ENCODE measurements at regions not wholly inside any gene's neighbourhood (a gene's known extent, or its start where the extent isn't known, plus 50 kb on each side); places are given as distances from the start of the nearest gene placed in this dataset.

DNA sequence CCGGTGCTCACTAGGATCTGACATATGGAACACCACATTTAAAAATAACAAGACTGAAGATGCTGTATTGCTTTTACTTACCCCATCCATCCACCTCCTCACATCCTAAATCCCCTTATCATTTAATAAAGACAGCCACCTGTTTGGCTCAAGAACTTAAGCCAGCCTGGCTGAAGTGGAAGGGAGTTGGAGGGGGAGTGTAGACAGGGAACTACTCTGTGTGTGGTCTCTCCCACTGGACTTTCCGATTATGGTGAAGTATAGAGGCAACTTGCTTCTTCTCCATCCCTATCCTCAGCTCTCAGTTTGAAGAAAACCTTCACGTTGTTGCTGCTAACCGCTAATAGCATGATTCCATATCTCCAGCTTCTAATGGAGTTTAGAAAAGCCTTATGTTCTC, 313.4 kb downstream of the CDH11 start:
- TF ChIP-seq, protein P1, sequence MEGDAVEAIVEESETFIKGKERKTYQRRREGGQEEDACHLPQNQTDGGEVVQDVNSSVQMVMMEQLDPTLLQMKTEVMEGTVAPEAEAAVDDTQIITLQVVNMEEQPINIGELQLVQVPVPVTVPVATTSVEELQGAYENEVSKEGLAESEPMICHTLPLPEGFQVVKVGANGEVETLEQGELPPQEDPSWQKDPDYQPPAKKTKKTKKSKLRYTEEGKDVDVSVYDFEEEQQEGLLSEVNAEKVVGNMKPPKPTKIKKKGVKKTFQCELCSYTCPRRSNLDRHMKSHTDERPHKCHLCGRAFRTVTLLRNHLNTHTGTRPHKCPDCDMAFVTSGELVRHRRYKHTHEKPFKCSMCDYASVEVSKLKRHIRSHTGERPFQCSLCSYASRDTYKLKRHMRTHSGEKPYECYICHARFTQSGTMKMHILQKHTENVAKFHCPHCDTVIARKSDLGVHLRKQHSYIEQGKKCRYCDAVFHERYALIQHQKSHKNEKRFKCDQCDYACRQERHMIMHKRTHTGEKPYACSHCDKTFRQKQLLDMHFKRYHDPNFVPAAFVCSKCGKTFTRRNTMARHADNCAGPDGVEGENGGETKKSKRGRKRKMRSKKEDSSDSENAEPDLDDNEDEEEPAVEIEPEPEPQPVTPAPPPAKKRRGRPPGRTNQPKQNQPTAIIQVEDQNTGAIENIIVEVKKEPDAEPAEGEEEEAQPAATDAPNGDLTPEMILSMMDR (IDR thresholded peaks at IDR 0.05), result no peak
- TF ChIP-seq EP300 (IDR thresholded peaks at IDR 0.05; ENCODE audit: low read depth) (no peak), POLR2AphosphoS5 (IDR thresholded peaks at IDR 0.05) (no peak), POLR2A (IDR thresholded peaks at IDR 0.05) (no peak)
- no peaks in the 10 kb centered on the region for H3K9me3 ChIP-seq
- DNase-seq, result no peak
- no peak overlapping the region for H3K27ac ChIP-seq
- no peak overlapping the region for H3K4me3 ChIP-seq
- H3K4me1 ChIP-seq, result no peaks in the 10 kb centered on the region
- intact Hi-C loops (cut with DNase I; ENCODE audit: low total_unique reads), result no loop called here
- no peaks in the 10 kb centered on the region for H3K36me3 ChIP-seq
- WGBS, 2 donors (ENCODE audit: low coverage in 1 of 2), result 49 to 79% methylated on average over 3 to 4 of the region's 4 CpGs
- in situ Hi-C loops (cut with MboI; ENCODE audit: low pct_ligation_motif_present in 1 of 4, low pct_unique_long_range_greater_than_20kb in 1 of 4, low sequenced_read_pairs in 3 of 4), result no loop called here
- H3K27me3 ChIP-seq, result no peaks in the 10 kb centered on the region

- TF ChIP-seq, protein P1 (IDR thresholded peaks at IDR 0.05), result no peak
- TF ChIP-seq EP300 (IDR thresholded peaks at IDR 0.05; ENCODE audit: low read depth), result no peak
- no peak for TF ChIP-seq POLR2AphosphoS5 (IDR thresholded peaks at IDR 0.05)
- TF ChIP-seq POLR2A (IDR thresholded peaks at IDR 0.05), result no peak
- H3K27ac ChIP-seq, result no peak overlapping the region
- no peaks in the 10 kb centered on the region for H3K9me3 ChIP-seq
- in situ Hi-C loops (cut with MboI; ENCODE audit: low pct_ligation_motif_present in 1 of 4, low pct_unique_long_range_greater_than_20kb in 1 of 4, low sequenced_read_pairs in 3 of 4) (loop anchor here in 1 of 4 donors (25.0 kb wide), 1 partner anchor 96 kb away; no protein-coding TSS in a partner anchor), intact Hi-C loops (cut with DNase I; ENCODE audit: low total_unique reads) (no loop called here)
- no peaks in the 10 kb centered on the region for H3K4me1 ChIP-seq
- no peak overlapping the region for H3K4me3 ChIP-seq
- WGBS, 2 donors (ENCODE audit: low coverage in 1 of 2), result 83 to 85% methylated on average over 2 of the region's 2 CpGs
- DNase-seq, result no peak
- no peaks in the 10 kb centered on the region for H3K36me3 ChIP-seq
- no peaks in the 10 kb centered on the region for H3K27me3 ChIP-seq
These were observed 330.1 kb downstream of the CDH11 start for GRCh38 chr16:64791756-64792155.

GRCh38 chr16:64784635-64785034, 337.2 kb downstream of the CDH11 start:
- Histone ChIP-seq H3K27me3 (no peaks in the 10 kb centered on the region), H3K27ac (no peak overlapping the region), H3K4me3 (no peak overlapping the region), H3K4me1 (no peaks in the 10 kb centered on the region), H3K9me3 (no peaks in the 10 kb centered on the region), H3K36me3 (no peaks in the 10 kb centered on the region)
- WGBS, 2 donors (ENCODE audit: low coverage in 1 of 2), result 96 to 100% methylated on average over 2 of the region's 2 CpGs
- no peak for DNase-seq
- intact Hi-C loops (cut with DNase I; ENCODE audit: low total_unique reads) (no loop called here), in situ Hi-C loops (cut with MboI; ENCODE audit: low pct_ligation_motif_present in 1 of 4, low pct_unique_long_range_greater_than_20kb in 1 of 4, low sequenced_read_pairs in 3 of 4) (loop anchor here in 1 of 4 donors (25.0 kb wide), 1 partner anchor 103 kb away; no protein-coding TSS in a partner anchor)
- TF ChIP-seq, protein P1 (IDR thresholded peaks at IDR 0.05), result no peak
- TF ChIP-seq POLR2A (IDR thresholded peaks at IDR 0.05), result no peak
- no peak for TF ChIP-seq EP300 (IDR thresholded peaks at IDR 0.05; ENCODE audit: low read depth)
- TF ChIP-seq POLR2AphosphoS5 (IDR thresholded peaks at IDR 0.05), result no peak

DNA sequence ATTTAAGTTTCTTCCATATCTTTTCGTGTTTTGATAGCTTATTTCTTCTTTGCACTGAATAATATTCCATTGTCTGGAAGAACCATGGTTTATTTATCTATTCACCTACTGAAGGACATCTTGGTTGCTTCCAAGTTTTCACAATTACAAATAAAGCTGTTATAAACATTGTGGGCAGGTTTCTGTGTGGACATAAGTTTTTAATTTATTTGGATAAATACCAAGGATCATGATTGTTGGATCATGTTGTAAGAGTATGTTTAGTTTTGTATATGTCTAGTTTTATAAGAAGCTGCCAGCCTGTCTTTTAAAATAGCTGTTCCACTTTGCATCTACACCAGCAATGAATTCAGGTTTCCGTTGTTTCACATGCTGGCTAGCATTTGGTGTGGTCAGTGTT, 339.4 kb downstream of the CDH11 start:
- Histone ChIP-seq H3K4me1 (no peaks in the 10 kb centered on the region), H3K27me3 (no peaks in the 10 kb centered on the region), H3K27ac (no peak overlapping the region), H3K4me3 (no peak overlapping the region), H3K36me3 (no peaks in the 10 kb centered on the region), H3K9me3 (no peaks in the 10 kb centered on the region)
- intact Hi-C loops (cut with DNase I; ENCODE audit: low total_unique reads), result no loop called here
- no peak for TF ChIP-seq POLR2AphosphoS5 (IDR thresholded peaks at IDR 0.05)
- TF ChIP-seq POLR2A (IDR thresholded peaks at IDR 0.05), result no peak
- TF ChIP-seq EP300 (IDR thresholded peaks at IDR 0.05; ENCODE audit: low read depth), result no peak
- TF ChIP-seq, protein P1 (IDR thresholded peaks at IDR 0.05), result no peak
- in situ Hi-C loops (cut with MboI; ENCODE audit: low pct_ligation_motif_present in 1 of 4, low pct_unique_long_range_greater_than_20kb in 1 of 4, low sequenced_read_pairs in 3 of 4), result loop anchor here in 1 of 4 donors (25.0 kb wide), 1 partner anchor 105 kb away; no protein-coding TSS in a partner anchor
- 68 to 72% methylated on average over 2 of the region's 2 CpGs for WGBS, 2 donors (ENCODE audit: low coverage in 1 of 2)
- DNase-seq, result no peak

Data from transverse colon (tissue), 4 donors.